OCI-LY7 (cell line): ENCODE measurements at regions not wholly inside any gene's neighbourhood (a gene's known extent, or its start where the extent isn't known, plus 50 kb on each side); places are given as distances from the start of the nearest gene placed in this dataset.

Source experiments
- CTCF ChIP-seq: fragments of 200-600 bp; sonication (generic); conservative IDR thresholded peaks from 2 replicates; pipeline ENCODE4 v1.5.1; 2014; ENCODE audit warnings: mild to moderate bottlenecking, antibody characterized with exemption, low read length, moderate library complexity, mixed read lengths
- EZH2phosphoT487 ChIP-seq: fragments of 200-600 bp; sonication (generic); IDR thresholded peaks from 2 replicates; pipeline ENCODE4 v1.6.1; 2018; ENCODE audit warnings: low read depth, borderline replicate concordance, mild to moderate bottlenecking, mixed run types, antibody characterized with exemption, low read length, moderate library complexity, mixed read lengths

GRCh38 chr9:134569626-134570025, 72.0 kb upstream of the COL5A1 start:
- TF ChIP-seq CTCF (no peak), EZH2phosphoT487 (no peak)
